B cell (primary cell): ENCODE measurements at regions not wholly inside any gene's neighbourhood (a gene's known extent, or its start where the extent isn't known, plus 50 kb on each side); places are given as distances from the start of the nearest gene placed in this dataset.

Experiments used
- ATAC-seq: fragments of 200-7000 bp; cut with Tn5 transposase; one replicate; pipeline ENCODE4 v1.10.0; 2021; ENCODE audit warnings: low read depth, mild to moderate bottlenecking, moderate number of reproducible peaks, moderate library complexity
- CTCF ChIA-PET: fragments of 350-600 bp; sonication (Branson Sonifier 250); formaldehyde crosslinking; loops from one replicate; lab custom pipeline; 2021; ENCODE audit warnings: antibody characterized with exemption, inconsistent platforms; lab: Charles Lee
- POLR2A ChIA-PET: fragments of 350-600 bp; sonication (Branson Sonifier 250); formaldehyde crosslinking; loops from one replicate; lab custom pipeline; 2021; ENCODE audit warnings: antibody characterized with exemption; lab: Charles Lee
- DNase-seq: peaks from one replicate; pipeline ENCODE4 v3.0.0; 2013
- H2AFZ ChIP-seq: 2 replicates; pipeline ENCODE4 v1.6.1; 2012; ENCODE audit warnings: mild to moderate bottlenecking, low read depth, low read length; ENCODE audit not compliant: insufficient read depth, poor library complexity, severe bottlenecking
- H3K27ac ChIP-seq, 2 donors: 1 replicate in 1 of 2; 2 replicates in 1 of 2; pipeline ENCODE4 v1.5.1; 2012 to 2013; ENCODE audit warnings: low read length in 2 of 2, mild to moderate bottlenecking in 2 of 2, moderate library complexity in 1 of 2
- H3K27me3 ChIP-seq, 4 experiments: fragments of 200-600 bp in 1 of 4; sonication (generic) in 1 of 4; replicated peaks in 1 of 4; 1 replicate in 2 of 4; 2 replicates in 2 of 4; pipeline versions ENCODE4 v1.6.1 to v1.7.0; 2013 to 2016; ENCODE audit warnings: low read length in 3 of 4, mild to moderate bottlenecking in 2 of 4, mixed read lengths in 1 of 4, moderate library complexity in 1 of 4; ENCODE audit not compliant: insufficient read depth in 4 of 4, control insufficient read depth in 3 of 4; ENCODE audit errors: control extremely low read depth in 1 of 4
- H3K36me3 ChIP-seq, 2 experiments: replicated peaks in 1 of 2; 1 replicate in 1 of 2; 2 replicates in 1 of 2; pipeline versions ENCODE4 v1.6.1 to v1.7.1; 2013; ENCODE audit warnings: low read length in 1 of 2; ENCODE audit not compliant: insufficient read depth in 2 of 2, control insufficient read depth in 1 of 2; ENCODE audit errors: control extremely low read depth in 1 of 2, extremely low read depth in 1 of 2
- H3K4me1 ChIP-seq, 2 donors: fragments of 200-600 bp in 1 of 2; sonication (generic) in 1 of 2; 1 replicate in 1 of 2; 2 replicates in 1 of 2; pipeline versions ENCODE4 v1.5.1 to v1.6.1; 2013 to 2017; ENCODE audit warnings: low read length in 2 of 2; ENCODE audit not compliant: control insufficient read depth in 2 of 2, insufficient read depth in 2 of 2
- H3K4me2 ChIP-seq: replicated peaks from 2 replicates; pipeline ENCODE3; 2012; ENCODE audit warnings: mild to moderate bottlenecking, low read depth, low read length; ENCODE audit not compliant: poor library complexity, severe bottlenecking
- H3K4me3 ChIP-seq, 5 experiments: fragments of 200-600 bp in 1 of 5; sonication (generic) in 1 of 5; 1 replicate in 3 of 5; 2 replicates in 2 of 5; pipeline versions ENCODE4 v1.5.1 to v1.7.0; 2011 to 2016; ENCODE audit warnings: low read length in 4 of 5, mild to moderate bottlenecking in 4 of 5, low read depth in 2 of 5, control low read depth in 1 of 5, moderate library complexity in 1 of 5; ENCODE audit not compliant: insufficient read depth in 1 of 5; ENCODE audit errors: control extremely low read depth in 1 of 5, extremely low read depth in 1 of 5
- H3K79me2 ChIP-seq: fragments of 200-600 bp; sonication (generic); one replicate; pipeline ENCODE4 v1.6.0; 2016; ENCODE audit warnings: low read length; ENCODE audit not compliant: control insufficient read depth, insufficient read depth
- H3K9ac ChIP-seq: fragments of 200-600 bp; sonication (generic); 2 replicates; pipeline ENCODE4 v1.6.1; 2017; ENCODE audit warnings: mild to moderate bottlenecking, low read length, moderate library complexity
- H3K9me3 ChIP-seq, 3 donors: one replicate each; pipeline versions ENCODE4 v1.6.1 to v1.7.1; 2013; ENCODE audit warnings: low read length in 2 of 3; ENCODE audit not compliant: control insufficient read depth in 2 of 3, insufficient read depth in 1 of 3; ENCODE audit errors: control extremely low read depth in 1 of 3
- H4K20me1 ChIP-seq: 2 replicates; pipeline ENCODE4 v1.6.0; 2012; ENCODE audit warnings: mild to moderate bottlenecking, low read length; ENCODE audit not compliant: insufficient read depth, control insufficient read depth, poor library complexity, severe bottlenecking
- H3K27ac Mint-ChIP-seq: one replicate; pipeline ENCODE4 v1.8.0; 2021; ENCODE audit warnings: mixed read lengths
- H3K27me3 Mint-ChIP-seq: one replicate; pipeline ENCODE4 v1.8.0; 2021; ENCODE audit warnings: mixed read lengths
- H3K4me1 Mint-ChIP-seq: one replicate; pipeline ENCODE4 v1.8.0; 2021; ENCODE audit warnings: mixed read lengths
- H3K4me3 Mint-ChIP-seq: one replicate; pipeline ENCODE4 v1.8.0; 2021; ENCODE audit warnings: mixed read lengths
- H3K9me3 Mint-ChIP-seq: one replicate; pipeline ENCODE4 v1.8.0; 2022; ENCODE audit warnings: mixed read lengths; ENCODE audit not compliant: insufficient read depth
- CTCF ChIP-seq: fragments of 200-600 bp; IDR thresholded peaks from one replicate; pipeline ENCODE4 v1.8.0; 2022; ENCODE audit warnings: antibody characterized with exemption, mild to moderate bottlenecking
- EZH2 ChIP-seq: IDR thresholded peaks from 2 replicates; pipeline ENCODE4 v1.6.1; 2012; ENCODE audit warnings: borderline replicate concordance, low read depth, mild to moderate bottlenecking, moderate library complexity, low read length; ENCODE audit not compliant: insufficient read depth, poor library complexity, severe bottlenecking
- WGBS: methylation state at CpG from one replicate; pipeline ENCODE4 v1.1.5; 2013; ENCODE audit warnings: missing lambda C conversion rate; ENCODE audit not compliant: insufficient coverage; 5-methylcytosine and 5-hydroxymethylcytosine counted together
- intact Hi-C: fragments of 100-400 bp; cut with micrococcal nuclease; formaldehyde crosslinking; loops from one replicate; pipeline ENCODE4 v1.10.0; 2022

DNA sequence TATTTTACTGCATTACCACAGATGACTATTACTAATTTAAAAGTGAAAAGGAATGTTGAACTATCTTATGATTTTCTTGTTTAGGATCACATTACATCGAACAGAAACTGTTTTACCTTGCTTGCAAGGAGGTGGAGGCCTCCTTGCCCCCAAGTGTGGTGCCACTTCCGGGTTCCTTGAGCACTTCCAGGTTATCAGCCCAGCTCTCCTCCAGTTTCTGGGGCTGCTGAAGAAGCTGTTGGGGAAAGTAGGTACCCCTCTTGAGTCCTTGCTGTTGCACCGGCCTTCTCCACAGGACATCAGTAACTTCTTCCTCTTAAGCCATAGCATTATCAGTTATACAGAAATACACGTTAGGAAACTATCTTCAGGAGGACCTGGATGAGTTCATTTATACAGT lies 278.2 kb downstream of the DMRT2 start:
- TF ChIP-seq CTCF (no peak), EZH2 (no peak)
- H3K27ac Mint-ChIP-seq: no peak overlapping the region
- no peak overlapping the region for H3K4me3 ChIP-seq
- ChIA-PET CTCF (no interaction called here), POLR2A (no interaction called here)
- H3K27me3 Mint-ChIP-seq: no peaks in the 10 kb centered on the region
- no peak for ATAC-seq
- no peaks in the 10 kb centered on the region for H3K9me3 Mint-ChIP-seq
- no peak overlapping the region for H2AFZ ChIP-seq
- no peaks in the 10 kb centered on the region for H3K4me1 Mint-ChIP-seq
- no peaks in the 10 kb centered on the region for H3K4me1 ChIP-seq
- no peak overlapping the region for H3K27ac ChIP-seq
- WGBS: 94% methylated on average over 2 of the region's 4 CpGs
- intact Hi-C loops: no loop called here
- H3K79me2 ChIP-seq: no peaks in the 10 kb centered on the region
- H3K9me3 ChIP-seq: no peaks in the 10 kb centered on the region
- H3K36me3 ChIP-seq: no peaks in the 10 kb centered on the region
- H3K4me3 Mint-ChIP-seq: no peak overlapping the region
- no peak overlapping the region for H3K4me2 ChIP-seq
- DNase-seq: no peak
- no peak overlapping the region for H3K9ac ChIP-seq
- no peaks in the 10 kb centered on the region for H4K20me1 ChIP-seq
- H3K27me3 ChIP-seq: no peaks in the 10 kb centered on the region

DNA sequence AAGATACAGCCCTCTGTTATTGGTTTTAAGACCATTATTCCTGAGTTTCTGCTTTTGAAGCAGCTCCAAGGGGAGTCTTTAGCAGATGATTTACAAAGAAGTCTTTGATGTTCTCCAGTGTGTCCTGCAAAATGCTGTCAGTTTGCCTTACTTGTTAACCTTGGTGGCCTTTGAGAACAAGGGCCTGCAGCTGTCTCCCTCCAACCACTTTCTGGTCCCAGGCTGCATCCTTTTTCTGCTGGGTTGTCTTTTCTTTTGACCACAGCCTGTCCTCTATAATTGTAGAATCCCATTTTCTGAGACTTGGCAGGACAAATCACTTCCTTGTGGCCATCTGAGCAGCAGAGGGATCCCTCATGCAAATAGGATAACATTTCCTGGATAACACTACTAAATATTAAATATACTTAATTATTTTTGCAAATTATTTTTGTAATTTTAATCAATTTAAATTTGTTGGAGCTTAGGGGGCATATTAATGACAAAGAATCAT lies 281.4 kb downstream of the DMRT2 start:
- TF ChIP-seq EZH2: no peak
- TF ChIP-seq CTCF: no peak
- no peak overlapping the region for H3K27ac ChIP-seq
- no peaks in the 10 kb centered on the region for H3K4me1 ChIP-seq
- H3K36me3 ChIP-seq: no peaks in the 10 kb centered on the region
- Mint-ChIP-seq H3K9me3 (no peaks in the 10 kb centered on the region), H3K4me3 (no peak overlapping the region), H3K27ac (no peak overlapping the region), H3K4me1 (no peaks in the 10 kb centered on the region), H3K27me3 (no peaks in the 10 kb centered on the region)
- no peaks in the 10 kb centered on the region for H3K27me3 ChIP-seq
- H4K20me1 ChIP-seq: no peaks in the 10 kb centered on the region
- no peak overlapping the region for H3K9ac ChIP-seq
- H3K4me2 ChIP-seq: no peak overlapping the region
- no peak overlapping the region for H3K4me3 ChIP-seq
- no peak overlapping the region for H2AFZ ChIP-seq
- DNase-seq (no peak), ATAC-seq (no peak)
- ChIA-PET POLR2A (no interaction called here), CTCF (no interaction called here)
- no peaks in the 10 kb centered on the region for H3K79me2 ChIP-seq
- intact Hi-C loops: no loop called here
- no peaks in the 10 kb centered on the region for H3K9me3 ChIP-seq
